HCT116 (cell line): ENCODE measurements at regions not wholly inside any gene's neighbourhood (a gene's known extent, or its start where the extent isn't known, plus 50 kb on each side); places are given as distances from the start of the nearest gene placed in this dataset.

Experiments
- ATAC-seq: fragments of 200-7000 bp; cut with Tn5 transposase; 2 replicates; pipeline ENCODE4 v1.9.1; 2020; ENCODE audit warnings: mild to moderate bottlenecking, moderate library complexity
- BruUV-seq: library from RNA; stranded (reverse); fragments of 400-500 nt; replicated peaks from 2 replicates; lab custom pipeline; 2021; lab: Mats Ljungman, UMichigan
- CTCF ChIA-PET: fragments of 300-600 bp; sonication (Branson Sonifier 250); formaldehyde crosslinking; loops from one replicate; lab custom pipeline; 2021; ENCODE audit warnings: antibody characterized with exemption; lab: Charles Lee
- POLR2A ChIA-PET: fragments of 300-600, 350-600 bp; sonication (Branson Sonifier 250); formaldehyde crosslinking; loops from one replicate; lab custom pipeline; 2021; ENCODE audit warnings: antibody characterized with exemption; lab: Charles Lee
- RAD21 ChIA-PET, 2 experiments: fragments of 300-600 bp; sonication (Branson Sonifier 250); formaldehyde crosslinking; loops; one replicate each; lab custom pipeline; 2023; ENCODE audit warnings: low total read pairs in 2 of 2; ENCODE audit not compliant: uncharacterized antibody in 2 of 2, unreplicated experiment in 2 of 2, low non-redundant PET in 1 of 2; lab: Charles Lee
- DNase-seq: peaks from one replicate; pipeline ENCODE4 v3.0.0-alpha.2; 2010; ENCODE audit warnings: low read depth, low spot score
- H2AFZ ChIP-seq: fragments of 200-600 bp; shearing (Covaris generic), sonication (generic); 2 replicates; pipeline ENCODE4 v1.6.1; 2017; ENCODE audit warnings: low read depth, mixed run types, mixed read lengths, antibody characterized with exemption, low read length; ENCODE audit not compliant: poor library complexity, severe bottlenecking
- H3K27ac ChIP-seq: 2 replicates; pipeline ENCODE4 v1.5.1; 2012; ENCODE audit warnings: low read depth, low read length
- H3K27me3 ChIP-seq: fragments of 200-600 bp; sonication (generic); 2 replicates; pipeline ENCODE4 v1.6.1; 2016; ENCODE audit warnings: mixed run types, low read length, mixed read lengths; ENCODE audit not compliant: insufficient read depth
- H3K36me3 ChIP-seq, 2 experiments: fragments of 200-500 bp in 1 of 2; fragments of 200-600 bp in 1 of 2; sonication (Bioruptor generic) in 1 of 2; sonication (generic) in 1 of 2; 2 replicates each; pipeline versions ENCODE4 v1.5.1 to v1.6.1; 2014 to 2016; ENCODE audit warnings: low read length in 2 of 2, inconsistent platforms in 1 of 2, mixed read lengths in 1 of 2, mixed run types in 1 of 2; ENCODE audit not compliant: insufficient read depth in 2 of 2, control insufficient read depth in 1 of 2
- H3K4me1 ChIP-seq, 2 experiments: fragments of 200-600 bp in 1 of 2; sonication (generic) in 1 of 2; 2 replicates each; pipeline versions ENCODE4 v1.5.1 to v1.6.1; 2012 to 2017; ENCODE audit warnings: low read length in 2 of 2, inconsistent platforms in 1 of 2, mild to moderate bottlenecking in 1 of 2, mixed read lengths in 1 of 2, mixed run types in 1 of 2, moderate library complexity in 1 of 2; ENCODE audit not compliant: insufficient read depth in 2 of 2, control insufficient read depth in 1 of 2
- H3K4me2 ChIP-seq: fragments of 200-600 bp; sonication (generic); 2 replicates; pipeline ENCODE4 v1.6.1; 2017; ENCODE audit warnings: mixed run types, low read length, mixed read lengths
- H3K4me3 ChIP-seq, 2 experiments: fragments of 200-600 bp in 1 of 2; sonication (generic) in 1 of 2; replicated peaks in 1 of 2; 2 replicates each; pipeline ENCODE4 v1.5.1; 2011 to 2016; ENCODE audit warnings: low read length in 2 of 2, control low read depth in 1 of 2, low read depth in 1 of 2, mild to moderate bottlenecking in 1 of 2, mixed read lengths in 1 of 2, mixed run types in 1 of 2
- H3K79me2 ChIP-seq: fragments of 200-600 bp; sonication (generic); 2 replicates; pipeline ENCODE4 v1.6.1; 2017; ENCODE audit warnings: mild to moderate bottlenecking, mixed run types, low read length, moderate library complexity, mixed read lengths; ENCODE audit not compliant: insufficient read depth
- H3K9ac ChIP-seq: fragments of 200-600 bp; sonication (generic); 2 replicates; pipeline ENCODE4 v1.6.1; 2016; ENCODE audit warnings: low read length, mixed read lengths
- H3K9me2 ChIP-seq: fragments of 200-600 bp; sonication (generic), shearing (Covaris generic); 2 replicates; pipeline ENCODE4 v1.6.1; 2017; ENCODE audit warnings: mixed run types, mild to moderate bottlenecking, moderate library complexity; ENCODE audit not compliant: insufficient read depth
- H3K9me3 ChIP-seq, 2 experiments: fragments of 200-500 bp in 1 of 2; fragments of 200-600 bp in 1 of 2; sonication (Bioruptor generic) in 1 of 2; sonication (generic) in 1 of 2; 2 replicates each; pipeline ENCODE4 v1.6.1; 2014 to 2017; ENCODE audit warnings: low read length in 2 of 2, mixed read lengths in 2 of 2, inconsistent platforms in 1 of 2, low read depth in 1 of 2, mild to moderate bottlenecking in 1 of 2, mixed run types in 1 of 2, moderate library complexity in 1 of 2; ENCODE audit not compliant: control insufficient read depth in 1 of 2, insufficient read depth in 1 of 2
- H4K20me1 ChIP-seq: fragments of 200-600 bp; sonication (generic), shearing (Covaris generic); 2 replicates; pipeline ENCODE4 v1.6.1; 2017; ENCODE audit warnings: mixed run types, mild to moderate bottlenecking, moderate library complexity; ENCODE audit not compliant: insufficient read depth
- CEBPB ChIP-seq: IDR thresholded peaks from 2 replicates; pipeline ENCODE4 v1.6.1; 2012; ENCODE audit warnings: low read depth
- FOSL1 ChIP-seq: IDR thresholded peaks from 2 replicates; pipeline ENCODE4 v1.6.1; 2012; ENCODE audit warnings: low read depth
- JUND ChIP-seq: IDR thresholded peaks from 2 replicates; pipeline ENCODE4 v1.6.1; 2012
- POLR2A ChIP-seq: IDR thresholded peaks from 2 replicates; pipeline ENCODE4 v1.7.0; 2011; ENCODE audit warnings: borderline replicate concordance; ENCODE audit not compliant: insufficient read depth, insufficient read length; ENCODE audit errors: extremely low read depth
- SP1 ChIP-seq: IDR thresholded peaks from 2 replicates; pipeline ENCODE4 v1.6.1; 2012; ENCODE audit warnings: low read depth
- SRF ChIP-seq: IDR thresholded peaks from 2 replicates; pipeline ENCODE4 v1.6.1; 2012; ENCODE audit warnings: low read depth
- ZFX ChIP-seq: fragments of 450-650 bp; IDR thresholded peaks from 2 replicates; pipeline ENCODE4 v1.6.1; 2017
- ZNF274 ChIP-seq: fragments of 200-500 bp; sonication (Bioruptor generic); IDR thresholded peaks from 2 replicates; pipeline ENCODE4 v1.6.1; 2014; ENCODE audit warnings: mild to moderate bottlenecking, low read depth, low read length, inconsistent platforms
- intact Hi-C: fragments of 100-400 bp; cut with micrococcal nuclease; formaldehyde crosslinking; loops from 2 replicates; pipeline ENCODE4 v1.10.0; 2022
- TF ChIP-seq, protein P1 (sequence below): IDR thresholded peaks from 2 replicates; pipeline ENCODE4 v1.6.1; 2011; ENCODE audit warnings: mild to moderate bottlenecking, low read length, moderate library complexity; ENCODE audit not compliant: insufficient replicate concordance; ENCODE audit errors: extremely low read depth
- TF ChIP-seq, protein P2 (sequence below): IDR thresholded peaks from 2 replicates; pipeline ENCODE4 v1.6.1; 2012
- TF ChIP-seq, protein P3 (sequence below), 3 experiments: fragments of 200-600 bp in 1 of 3; sonication (generic) in 1 of 3; IDR thresholded peaks in 2 of 3; conservative IDR thresholded peaks in 1 of 3; 2 replicates each; pipeline ENCODE4 v1.5.1; 2012 to 2017; ENCODE audit warnings: low read depth in 2 of 3, low read length in 2 of 3, antibody characterized with exemption in 1 of 3, borderline replicate concordance in 1 of 3, control low read depth in 1 of 3, mild to moderate bottlenecking in 1 of 3, mixed read lengths in 1 of 3, mixed run types in 1 of 3, moderate library complexity in 1 of 3; ENCODE audit not compliant: insufficient read depth in 1 of 3
- TF ChIP-seq, protein P4 (sequence below): IDR thresholded peaks from 2 replicates; pipeline ENCODE4 v1.6.1; 2012

DNA sequence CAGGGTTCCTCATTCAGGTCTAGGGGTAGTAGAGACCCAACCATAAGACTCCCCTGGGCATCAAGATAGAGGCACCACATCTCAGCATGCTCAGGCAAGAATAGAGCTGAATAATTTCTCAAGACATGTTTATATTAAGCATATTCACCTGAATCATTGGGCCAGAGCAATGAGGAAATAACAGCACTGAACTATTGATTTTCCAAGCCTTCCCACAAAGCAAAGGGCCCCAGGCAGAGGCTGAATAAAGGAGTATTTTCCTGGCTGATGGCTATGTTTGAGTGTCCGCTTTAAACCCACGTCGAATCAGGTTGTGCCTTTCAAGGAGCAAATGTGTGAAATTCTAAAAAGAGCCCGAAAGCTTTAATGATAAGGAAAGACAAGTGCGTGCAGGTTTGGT lies 129.2 kb downstream of the HSD17B3 start:
- CTCF ChIA-PET, result no interaction called here
- no peak for DNase-seq

DNA sequence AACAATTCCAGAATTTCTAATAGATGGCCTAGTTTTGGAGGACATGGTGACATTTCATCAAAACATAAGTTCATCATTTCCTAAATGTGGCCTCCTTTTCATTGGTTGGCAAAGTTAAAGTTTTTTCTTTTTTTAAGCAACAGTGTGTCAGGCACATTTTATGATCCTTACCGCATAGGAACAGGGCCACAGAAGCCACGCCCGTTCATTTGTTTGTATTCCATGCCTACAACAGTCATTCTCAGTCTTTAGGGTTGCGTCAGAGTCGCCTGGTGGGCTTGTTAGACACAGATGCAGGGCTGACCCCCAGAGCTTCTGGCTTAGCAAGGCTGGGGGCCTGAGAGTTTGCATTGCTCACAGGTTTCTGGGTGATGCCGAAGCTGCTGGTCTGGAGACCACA lies 130.2 kb downstream of the HSD17B3 start:
- ChIA-PET CTCF (no interaction called here), RAD21 (no interaction called here), POLR2A (no interaction called here)
- Histone ChIP-seq H3K9ac (no peak overlapping the region), H3K4me1 (no peaks in the 10 kb centered on the region; a peak in 1 of 4 replicates), H3K36me3 (no peaks in the 10 kb centered on the region), H3K27me3 (peaks cover 21% of the 10 kb centered on the region), H3K9me2 (no peaks in the 10 kb centered on the region), H2AFZ (no peak overlapping the region), H3K4me3 (no peak overlapping the region), H3K27ac (no peak overlapping the region), H3K4me2 (no peak overlapping the region), H3K79me2 (no peaks in the 10 kb centered on the region), H4K20me1 (no peaks in the 10 kb centered on the region), H3K9me3 (no peaks in the 10 kb centered on the region)
- no TSS peak for BruUV-seq
- ATAC-seq (no peak), DNase-seq (no peak)
- intact Hi-C loops, result no loop called here
- TF ChIP-seq, protein P1, sequence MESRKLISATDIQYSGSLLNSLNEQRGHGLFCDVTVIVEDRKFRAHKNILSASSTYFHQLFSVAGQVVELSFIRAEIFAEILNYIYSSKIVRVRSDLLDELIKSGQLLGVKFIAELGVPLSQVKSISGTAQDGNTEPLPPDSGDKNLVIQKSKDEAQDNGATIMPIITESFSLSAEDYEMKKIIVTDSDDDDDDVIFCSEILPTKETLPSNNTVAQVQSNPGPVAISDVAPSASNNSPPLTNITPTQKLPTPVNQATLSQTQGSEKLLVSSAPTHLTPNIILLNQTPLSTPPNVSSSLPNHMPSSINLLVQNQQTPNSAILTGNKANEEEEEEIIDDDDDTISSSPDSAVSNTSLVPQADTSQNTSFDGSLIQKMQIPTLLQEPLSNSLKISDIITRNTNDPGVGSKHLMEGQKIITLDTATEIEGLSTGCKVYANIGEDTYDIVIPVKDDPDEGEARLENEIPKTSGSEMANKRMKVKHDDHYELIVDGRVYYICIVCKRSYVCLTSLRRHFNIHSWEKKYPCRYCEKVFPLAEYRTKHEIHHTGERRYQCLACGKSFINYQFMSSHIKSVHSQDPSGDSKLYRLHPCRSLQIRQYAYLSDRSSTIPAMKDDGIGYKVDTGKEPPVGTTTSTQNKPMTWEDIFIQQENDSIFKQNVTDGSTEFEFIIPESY, result no peak
- TF ChIP-seq JUND, result no peak
- no peak for TF ChIP-seq CEBPB
- TF ChIP-seq, protein P2, sequence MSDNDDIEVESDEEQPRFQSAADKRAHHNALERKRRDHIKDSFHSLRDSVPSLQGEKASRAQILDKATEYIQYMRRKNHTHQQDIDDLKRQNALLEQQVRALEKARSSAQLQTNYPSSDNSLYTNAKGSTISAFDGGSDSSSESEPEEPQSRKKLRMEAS, result no peak
- TF ChIP-seq POLR2A, result no peak
- no peak for TF ChIP-seq SRF
- TF ChIP-seq ZNF274, result no peak
- TF ChIP-seq FOSL1, result no peak
- TF ChIP-seq SP1, result no peak

More for the DNA sequence above, 129.2 kb downstream of the HSD17B3 start:
- no TSS peak for BruUV-seq
- no peak overlapping the region for H2AFZ ChIP-seq
- peaks cover 25% of the 10 kb centered on the region for H3K27me3 ChIP-seq
- ATAC-seq, result no peak
- H3K4me1 ChIP-seq, result no peaks in the 10 kb centered on the region; a peak in 1 of 4 replicates
- no peaks in the 10 kb centered on the region for H4K20me1 ChIP-seq
- H3K27ac ChIP-seq, result no peak overlapping the region
- H3K4me3 ChIP-seq, result no peak overlapping the region
- ChIA-PET POLR2A (no interaction called here), RAD21 (no interaction called here)
- H3K9me3 ChIP-seq, result no peaks in the 10 kb centered on the region
- H3K9me2 ChIP-seq, result no peaks in the 10 kb centered on the region
- no peaks in the 10 kb centered on the region for H3K79me2 ChIP-seq
- H3K36me3 ChIP-seq, result no peaks in the 10 kb centered on the region
- no peak for TF ChIP-seq ZFX
- TF ChIP-seq, protein P2, result no peak
- TF ChIP-seq, protein P3, sequence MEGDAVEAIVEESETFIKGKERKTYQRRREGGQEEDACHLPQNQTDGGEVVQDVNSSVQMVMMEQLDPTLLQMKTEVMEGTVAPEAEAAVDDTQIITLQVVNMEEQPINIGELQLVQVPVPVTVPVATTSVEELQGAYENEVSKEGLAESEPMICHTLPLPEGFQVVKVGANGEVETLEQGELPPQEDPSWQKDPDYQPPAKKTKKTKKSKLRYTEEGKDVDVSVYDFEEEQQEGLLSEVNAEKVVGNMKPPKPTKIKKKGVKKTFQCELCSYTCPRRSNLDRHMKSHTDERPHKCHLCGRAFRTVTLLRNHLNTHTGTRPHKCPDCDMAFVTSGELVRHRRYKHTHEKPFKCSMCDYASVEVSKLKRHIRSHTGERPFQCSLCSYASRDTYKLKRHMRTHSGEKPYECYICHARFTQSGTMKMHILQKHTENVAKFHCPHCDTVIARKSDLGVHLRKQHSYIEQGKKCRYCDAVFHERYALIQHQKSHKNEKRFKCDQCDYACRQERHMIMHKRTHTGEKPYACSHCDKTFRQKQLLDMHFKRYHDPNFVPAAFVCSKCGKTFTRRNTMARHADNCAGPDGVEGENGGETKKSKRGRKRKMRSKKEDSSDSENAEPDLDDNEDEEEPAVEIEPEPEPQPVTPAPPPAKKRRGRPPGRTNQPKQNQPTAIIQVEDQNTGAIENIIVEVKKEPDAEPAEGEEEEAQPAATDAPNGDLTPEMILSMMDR (IDR thresholded peaks at IDR 0.05 in 2 of 3, conservative IDR thresholded peaks at IDR 0.05 in 1 of 3; ENCODE audit: borderline replicate concordance in 1 of 3, insufficient read depth in 1 of 3, low read depth in 2 of 3, low read length in 2 of 3), result no peak
- TF ChIP-seq, protein P4, sequence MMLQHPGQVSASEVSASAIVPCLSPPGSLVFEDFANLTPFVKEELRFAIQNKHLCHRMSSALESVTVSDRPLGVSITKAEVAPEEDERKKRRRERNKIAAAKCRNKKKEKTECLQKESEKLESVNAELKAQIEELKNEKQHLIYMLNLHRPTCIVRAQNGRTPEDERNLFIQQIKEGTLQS, result no peak
- TF ChIP-seq, all 23 proteins: peak for 0
- Histone ChIP-seq H3K9ac (no peak overlapping the region), H3K4me2 (no peak overlapping the region)
- intact Hi-C loops, result no loop called here
